ENCODE measurements at regions not wholly inside any gene's neighbourhood (a gene's known extent, or its start where the extent isn't known, plus 50 kb on each side); places are given as distances from the start of the nearest gene placed in this dataset.

GRCh38 chr4:187190390-187190789, 466.7 kb upstream of the FAT1 start:
- DNase-seq = no peak

- no peak for DNase-seq
Measured at GRCh38 chr4:187191676-187192075, 468.0 kb upstream of the FAT1 start.

- DNase-seq = no peak
Measured at GRCh38 chr4:187192266-187192665, 468.6 kb upstream of the FAT1 start.

GRCh38 chr4:187193141-187193540, 469.5 kb upstream of the FAT1 start:
- no peak for DNase-seq

- DNase-seq = no peak
Measured at GRCh38 chr4:187204389-187204918, 480.8 kb upstream of the FAT1 start.

GRCh38 chr4:187207931-187208330, 484.3 kb upstream of the FAT1 start:
- DNase-seq = no peak

GRCh38 chr4:187208651-187209050, 485.0 kb upstream of the FAT1 start:
- DNase-seq = no peak

GRCh38 chr4:187209921-187210613, 486.4 kb upstream of the FAT1 start:
- DNase-seq = no peak

GRCh38 chr4:187212446-187213080, 488.9 kb upstream of the FAT1 start:
- no peak for DNase-seq

- DNase-seq = no peak
Measured at GRCh38 chr4:187215438-187215837, 491.8 kb upstream of the FAT1 start.

GRCh38 chr4:187218705-187219245, 495.1 kb upstream of the FAT1 start:
- DNase-seq = no peak

GRCh38 chr4:187224560-187224959, 500.9 kb upstream of the FAT1 start:
- no peak for DNase-seq

GRCh38 chr4:187227907-187228704, 504.4 kb upstream of the FAT1 start:
- no peak for DNase-seq

- no peak for DNase-seq
Measured at GRCh38 chr4:187232196-187232595, 508.5 kb upstream of the FAT1 start.

- DNase-seq = no peak
Measured at GRCh38 chr4:187232796-187233195, 509.1 kb upstream of the FAT1 start.

GRCh38 chr4:187235456-187236170, 512.0 kb upstream of the FAT1 start:
- no peak for DNase-seq

GRCh38 chr4:187236209-187236890, 512.7 kb upstream of the FAT1 start:
- no peak for DNase-seq

- no peak for DNase-seq
Measured at GRCh38 chr4:187238646-187239045, 515.0 kb upstream of the FAT1 start.

GRCh38 chr4:187251896-187252295, 528.2 kb upstream of the FAT1 start:
- no peak for DNase-seq

- no peak for DNase-seq
Measured at GRCh38 chr4:187256897-187257296, 533.2 kb upstream of the FAT1 start.

- no peak for DNase-seq
Measured at GRCh38 chr4:187258651-187259401, 535.2 kb upstream of the FAT1 start.
